CD4-positive, alpha-beta T cell treated with Interleukin-6 at 100 ng/mL for 8 hours (primary cell): ENCODE measurements at regions not wholly inside any gene's neighbourhood (a gene's known extent, or its start where the extent isn't known, plus 50 kb on each side); places are given as distances from the start of the nearest gene placed in this dataset.

ENCODE experiments used
- DNase-seq: peaks from one replicate; pipeline ENCODE4 v3.0.0-alpha.2; 2020; ENCODE audit warnings: mixed read lengths, low spot score

DNA sequence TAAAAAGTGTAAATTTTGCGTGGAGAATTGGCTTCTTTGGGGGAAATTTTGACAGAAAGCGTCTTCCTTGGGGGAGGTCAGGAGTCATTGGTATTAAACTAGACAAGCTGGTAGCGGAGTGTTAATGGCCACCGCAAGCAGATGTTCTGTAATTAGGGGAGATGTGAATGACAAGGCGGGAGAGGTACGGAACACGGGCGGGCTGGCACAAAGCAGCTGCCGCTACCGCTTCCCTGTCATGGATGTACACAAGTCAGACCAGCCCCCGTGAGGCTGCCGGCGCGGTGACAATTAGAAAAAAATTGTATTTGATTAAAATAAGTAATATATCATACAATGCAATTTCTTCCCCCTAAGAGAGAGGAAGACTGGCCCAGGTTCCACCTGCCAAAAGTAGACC, 501.6 kb downstream of the VRK1 start:
- DNase-seq: no peak

DNA sequence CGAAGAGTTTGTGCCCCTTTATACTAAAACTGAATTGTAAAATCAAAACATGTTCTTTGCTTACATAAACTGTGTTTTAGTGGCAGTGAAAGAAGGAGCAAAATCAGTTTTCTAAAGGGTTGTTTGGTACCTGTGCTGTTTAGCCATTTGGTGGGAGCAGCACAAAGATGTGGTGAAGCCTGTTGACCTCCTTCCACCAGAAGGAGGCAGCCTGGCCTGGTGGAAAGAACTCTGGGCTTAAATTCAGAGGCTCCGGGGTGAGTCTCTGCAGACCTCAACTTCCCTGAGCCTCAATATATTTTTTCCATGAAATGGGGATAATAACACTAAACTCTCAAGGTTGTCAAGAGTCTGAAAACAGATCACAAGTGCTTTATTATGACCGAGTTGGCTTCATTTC, 502.5 kb downstream of the VRK1 start:
- DNase-seq: peak; percentile 43

DNA sequence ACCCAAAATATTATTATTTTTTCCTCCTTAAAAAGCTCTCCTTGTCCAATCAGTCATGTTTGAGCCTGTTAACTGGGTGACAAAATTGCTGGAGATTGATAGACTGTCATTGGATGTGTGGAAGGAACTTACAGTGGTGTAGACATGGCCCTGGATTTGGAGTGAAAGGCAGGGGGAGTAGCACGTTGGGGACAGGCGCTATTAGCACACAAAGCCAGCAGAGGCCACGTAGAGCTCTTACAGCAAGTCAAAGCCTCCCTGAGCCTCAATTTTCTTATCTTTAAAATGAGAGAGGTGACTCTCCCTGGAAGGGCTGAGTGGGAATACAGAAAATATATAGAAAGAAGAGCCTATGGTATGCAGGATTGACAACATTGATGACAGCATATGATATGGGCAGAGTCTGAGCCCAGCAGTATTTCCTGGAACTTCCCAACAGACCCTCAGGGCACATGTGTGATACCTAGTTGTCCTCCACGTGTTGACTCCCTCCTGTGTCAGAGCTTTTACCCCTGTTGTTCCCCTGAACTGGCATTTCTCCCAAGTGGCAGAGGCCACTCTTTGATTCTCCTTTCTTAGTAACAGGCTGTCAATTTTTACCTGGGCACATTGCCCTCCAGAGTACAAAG, 504.9 kb downstream of the VRK1 start:
- no peak for DNase-seq

DNA sequence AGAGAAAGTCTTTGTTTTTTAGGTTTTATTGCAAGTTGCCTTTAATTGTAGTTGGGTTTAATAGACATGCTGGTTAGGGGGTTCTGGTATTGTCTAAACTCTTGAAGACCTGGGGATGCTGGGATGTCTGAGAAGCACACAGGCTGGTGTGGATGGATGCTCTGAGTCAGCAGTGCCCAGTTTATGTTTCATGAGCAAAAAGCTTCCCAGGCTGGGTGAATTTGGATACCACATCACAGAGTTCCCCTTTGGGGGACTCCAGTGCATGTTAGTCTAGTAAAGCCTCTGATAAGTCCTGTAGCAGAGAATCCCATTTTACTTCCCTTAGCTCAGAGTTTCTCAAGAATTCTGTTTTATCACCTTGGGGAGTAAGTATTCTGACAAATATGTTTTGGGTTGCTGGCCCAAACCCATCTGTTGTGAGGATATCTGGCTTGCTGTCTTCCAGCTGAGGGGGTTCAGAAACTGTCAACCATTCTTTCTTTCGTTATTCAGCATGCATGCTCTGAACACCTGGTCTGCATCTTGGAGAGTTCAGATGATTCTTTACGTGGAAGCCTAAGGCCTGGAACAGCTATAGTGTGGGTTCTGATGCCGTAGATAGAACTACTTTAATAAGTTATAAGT, 509.1 kb downstream of the VRK1 start:
- no peak for DNase-seq

DNA sequence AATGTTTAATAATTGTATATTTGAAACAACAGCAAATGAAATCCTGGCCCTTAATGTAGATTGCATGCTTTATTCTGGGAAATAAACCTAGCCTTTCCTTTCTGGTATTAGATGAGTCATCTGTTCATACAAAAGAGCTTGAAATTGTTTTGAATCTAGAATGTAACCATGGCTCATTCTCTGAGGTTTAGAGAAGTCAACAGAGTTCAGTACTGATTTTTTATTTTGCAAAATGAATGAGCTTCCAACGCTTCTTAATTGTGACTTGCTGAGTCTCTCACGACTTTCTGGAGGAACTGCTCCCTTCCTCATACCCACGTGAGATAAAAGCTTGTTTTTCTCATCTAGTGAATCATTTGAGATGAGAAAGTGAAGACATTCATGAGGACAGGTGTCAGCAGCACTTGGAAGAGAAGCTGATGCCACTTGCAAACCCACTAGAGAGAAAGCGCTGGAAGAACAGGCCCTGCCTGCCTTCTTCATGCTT, 509.6 kb downstream of the VRK1 start:
- peak; percentile 38 for DNase-seq

DNA sequence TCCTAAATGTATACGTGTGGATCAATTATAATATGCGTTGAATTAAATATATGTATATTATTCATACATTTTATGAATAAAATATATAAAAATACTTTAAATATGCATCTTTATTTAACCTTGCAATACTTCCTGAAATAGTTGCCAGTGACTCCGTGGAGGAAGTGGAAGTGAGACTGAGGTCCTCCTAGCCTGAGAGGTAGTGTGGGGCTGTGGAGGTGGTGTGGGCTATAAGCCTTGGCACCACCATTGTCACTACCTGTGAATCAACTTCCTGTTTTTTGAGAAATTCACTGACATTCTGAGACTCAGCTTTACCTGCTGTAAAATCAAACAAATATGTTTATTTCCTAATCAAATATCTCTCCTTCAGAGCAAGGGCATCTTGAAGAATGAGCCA, 514.2 kb downstream of the VRK1 start:
- no peak for DNase-seq

DNA sequence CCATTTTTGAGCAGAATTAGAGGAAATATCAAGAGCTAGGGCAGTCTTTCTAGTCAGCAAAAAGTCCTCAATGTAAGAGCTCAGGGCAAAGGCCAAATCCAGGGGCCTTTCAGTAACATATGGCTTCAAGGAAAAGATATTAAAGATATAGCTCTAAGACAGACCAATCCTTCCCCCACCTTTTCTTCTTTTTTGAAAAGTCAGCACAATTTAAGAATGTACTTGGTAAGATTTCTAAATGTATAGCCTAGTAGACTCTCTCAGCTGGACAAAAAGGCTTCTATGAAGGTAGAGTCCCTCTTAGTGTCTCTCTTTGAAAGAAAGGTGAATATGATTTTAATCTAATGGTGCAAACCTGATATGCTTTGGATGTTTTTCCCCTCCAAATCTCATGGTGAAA, 515.7 kb downstream of the VRK1 start:
- no peak for DNase-seq

DNA sequence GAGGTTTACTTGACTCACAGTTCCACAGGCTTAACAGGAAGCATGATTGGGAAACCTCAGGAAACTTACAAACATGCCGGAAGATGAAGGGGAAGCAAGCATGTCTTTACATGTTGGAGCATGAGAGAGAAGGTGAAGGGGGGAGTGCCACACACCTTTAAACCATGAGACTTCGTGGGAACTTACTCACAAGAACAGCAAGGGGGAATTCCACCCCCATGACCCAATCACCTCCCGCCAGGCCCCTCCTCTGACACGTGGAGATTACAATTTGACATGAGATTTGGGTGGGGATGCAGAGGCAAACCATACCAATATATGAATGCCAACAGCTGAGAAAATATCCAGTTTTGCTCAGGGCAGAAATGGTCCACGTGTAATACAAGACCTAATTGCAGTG, 518.6 kb downstream of the VRK1 start:
- DNase-seq: no peak

DNA sequence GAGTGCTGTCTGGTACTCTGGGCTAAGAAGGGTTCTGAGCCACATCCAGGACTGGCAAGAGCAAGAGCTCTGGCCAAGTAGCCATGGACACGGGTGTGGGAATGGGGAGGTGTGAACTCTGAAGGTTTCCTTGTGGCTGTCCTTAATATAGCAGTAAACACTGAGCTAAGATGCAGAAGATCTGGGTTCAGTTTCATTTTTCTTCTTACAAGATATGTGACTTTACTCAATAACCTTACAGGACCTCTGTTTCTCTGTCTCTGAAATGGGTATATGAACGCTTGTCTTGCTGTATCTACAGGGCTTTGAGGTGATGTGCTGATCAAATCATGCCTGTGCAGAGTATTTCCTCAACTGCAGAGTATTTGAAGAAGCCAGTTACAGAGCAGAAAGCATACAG, 521.2 kb downstream of the VRK1 start:
- DNase-seq: no peak

DNA sequence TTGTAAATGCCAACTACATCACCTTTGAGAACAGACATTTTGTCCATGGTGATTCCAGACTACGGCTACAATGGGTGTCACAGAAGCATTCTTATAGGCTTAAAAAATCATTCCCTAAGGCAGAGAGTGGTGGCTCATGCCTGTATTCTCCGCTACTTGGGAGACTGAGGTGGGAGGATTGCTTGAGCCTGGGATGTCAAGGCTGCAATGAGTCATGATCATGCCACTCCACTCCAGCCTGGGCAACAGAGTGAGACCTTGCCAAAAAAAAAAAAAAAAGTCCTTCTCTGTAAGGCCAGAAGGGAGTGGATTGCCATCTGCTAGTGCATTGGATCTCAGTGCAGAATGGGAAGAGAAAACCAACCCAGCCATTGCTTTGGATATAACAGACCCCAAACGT, 522.5 kb downstream of the VRK1 start:
- DNase-seq: no peak

DNA sequence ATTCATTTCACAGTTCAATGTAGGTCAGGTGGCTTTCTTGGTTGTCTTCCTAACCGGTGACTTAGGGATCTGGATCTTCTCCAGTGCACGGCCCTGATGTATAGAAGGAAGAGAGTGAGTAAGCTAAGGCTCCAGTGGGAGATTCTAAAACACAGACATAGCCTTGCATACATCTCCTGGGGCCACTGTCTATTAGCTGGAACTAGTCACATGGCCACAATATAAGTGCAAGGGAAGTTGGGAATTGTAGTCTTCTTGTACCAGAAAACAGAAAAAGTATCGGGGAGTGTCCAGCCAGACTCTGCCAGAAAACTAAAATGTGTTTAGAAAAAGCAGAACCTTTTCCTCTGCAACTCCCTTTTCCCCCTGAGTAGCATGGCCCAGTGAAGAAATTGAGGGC, 531.6 kb downstream of the VRK1 start:
- no peak for DNase-seq

DNA sequence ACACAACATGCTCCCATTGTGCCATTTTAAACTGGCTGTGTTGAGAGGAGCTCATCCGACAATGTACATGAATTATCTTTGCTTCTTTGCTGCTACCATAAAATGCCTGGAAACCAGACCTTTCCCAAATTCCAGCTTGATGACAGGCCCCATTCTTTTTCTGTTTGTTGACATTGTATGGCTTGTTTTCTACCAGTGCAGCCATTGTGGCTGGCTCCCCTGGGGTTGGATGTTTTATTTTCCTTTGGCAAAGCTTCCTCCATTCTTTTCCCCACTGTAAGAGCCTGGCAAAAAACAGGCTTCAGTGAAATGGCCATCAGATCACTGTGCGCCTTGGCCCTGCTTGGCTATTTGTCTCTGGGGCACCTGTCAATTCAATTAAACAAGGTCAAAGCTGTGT, 532.5 kb downstream of the VRK1 start:
- no peak for DNase-seq

DNA sequence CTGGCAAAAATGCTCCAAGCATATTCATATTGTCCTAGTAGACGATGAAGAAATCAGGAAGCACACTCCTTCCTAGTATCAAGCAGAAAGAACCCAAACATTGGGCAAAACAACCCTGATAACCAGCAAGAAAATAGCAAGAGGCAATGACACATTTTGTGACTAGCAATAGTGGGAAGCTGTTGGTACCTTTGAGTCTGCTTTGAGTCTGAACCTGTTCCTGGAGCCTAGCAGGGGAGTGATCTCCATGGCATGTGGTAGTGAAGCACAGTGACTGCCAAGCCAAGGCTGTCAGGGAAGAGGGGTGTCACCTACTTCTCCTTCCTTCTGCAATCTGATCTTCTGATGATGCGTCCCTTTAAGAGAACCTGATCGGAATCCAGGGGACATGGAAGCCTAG, 533.9 kb downstream of the VRK1 start:
- DNase-seq: no peak

DNA sequence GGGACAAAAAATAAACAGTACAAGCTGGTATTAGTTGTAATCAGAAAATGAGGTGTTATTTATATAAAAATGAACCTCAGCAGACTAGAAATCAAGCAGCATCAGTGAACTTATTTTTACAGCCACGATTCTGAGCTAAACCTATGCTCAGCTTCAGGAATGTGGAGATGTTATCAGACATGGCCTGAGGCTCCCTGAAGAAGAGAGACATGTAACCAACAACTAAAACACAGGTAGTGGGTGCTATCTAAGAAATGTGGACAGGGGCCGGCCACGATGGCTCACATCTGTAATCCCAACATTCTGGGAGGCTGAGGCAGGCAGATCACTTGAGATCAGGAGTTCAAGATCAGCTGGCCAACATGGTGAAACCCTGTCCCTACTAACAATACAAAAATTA, 534.3 kb downstream of the VRK1 start:
- no peak for DNase-seq

DNA sequence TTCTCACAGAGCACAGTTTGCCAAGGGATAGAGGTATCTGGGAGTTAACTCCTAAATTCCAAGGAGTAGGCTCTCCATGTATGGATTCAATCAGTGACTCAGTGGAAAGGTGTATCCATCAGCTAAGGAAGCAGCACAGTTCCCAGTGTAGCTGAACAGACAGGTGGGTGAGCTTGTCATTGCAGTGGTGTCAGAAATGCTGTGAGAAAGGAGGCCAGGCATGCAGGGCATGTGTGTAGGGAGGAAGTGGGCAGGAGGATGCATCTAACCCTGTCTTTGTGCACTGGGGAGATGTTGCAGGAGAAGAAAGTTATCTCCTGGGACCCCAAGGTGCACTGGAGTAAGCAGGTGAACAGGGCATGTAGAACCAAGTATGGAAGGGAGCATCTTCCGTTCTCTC, 539.0 kb downstream of the VRK1 start:
- DNase-seq: no peak

DNA sequence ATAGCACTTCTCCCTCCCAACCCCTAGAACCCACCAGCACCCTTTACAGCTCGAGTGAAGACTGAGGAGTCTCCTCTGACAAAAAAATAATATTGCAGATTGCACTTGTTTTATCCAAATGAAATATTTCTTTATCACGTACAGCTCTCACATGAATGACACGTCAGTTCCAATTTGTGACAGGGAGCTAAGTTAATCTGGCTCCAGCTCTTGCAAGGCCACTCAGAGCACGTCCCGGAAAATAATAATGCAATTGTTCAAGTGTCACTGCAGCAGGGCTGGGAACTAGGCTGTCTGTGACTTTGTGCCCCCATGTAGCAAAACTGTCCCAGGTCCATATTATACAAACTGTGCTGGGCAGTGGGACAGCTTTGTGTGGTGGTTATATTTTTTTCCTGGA, 539.6 kb downstream of the VRK1 start:
- no peak for DNase-seq

DNA sequence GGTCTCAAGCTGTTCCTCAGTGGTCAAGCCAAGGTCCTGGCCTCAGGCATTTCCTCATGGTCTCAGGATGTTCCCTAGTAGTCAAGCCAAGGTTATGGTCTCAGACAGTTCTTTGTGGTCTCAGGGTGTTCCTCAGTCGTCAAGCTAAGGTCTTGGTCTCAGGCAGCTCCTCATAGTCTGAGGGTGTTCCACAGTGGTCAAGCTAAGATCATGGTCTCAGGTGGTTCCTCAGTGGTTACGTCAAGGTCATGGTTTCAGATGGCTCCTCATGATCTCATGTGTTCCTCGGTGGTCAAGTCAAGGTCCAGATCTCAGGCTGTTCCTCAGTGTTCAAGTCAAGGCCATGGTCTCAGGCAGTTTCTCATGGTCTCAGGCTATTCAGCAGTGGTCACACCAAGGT, 540.1 kb downstream of the VRK1 start:
- DNase-seq: no peak

DNA sequence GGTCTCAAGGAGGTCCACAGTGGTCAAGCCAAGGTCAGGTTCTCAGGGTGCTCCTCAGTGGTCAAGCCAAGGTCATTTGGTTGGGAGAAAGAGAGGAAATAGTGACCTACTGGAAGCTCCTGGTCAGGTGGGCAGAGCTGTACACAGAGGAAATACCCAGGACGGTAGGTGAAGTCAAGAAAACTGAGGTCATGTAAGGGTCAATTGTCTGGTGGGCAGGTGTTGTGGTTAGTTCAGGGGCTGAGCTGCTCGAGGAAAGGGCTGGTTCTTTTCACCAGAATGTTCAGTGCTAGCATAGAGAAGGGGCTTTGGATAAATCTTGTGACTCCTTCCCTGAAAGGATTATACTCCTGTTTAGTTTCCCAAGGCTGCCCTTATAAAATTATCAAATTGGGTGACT, 540.5 kb downstream of the VRK1 start:
- DNase-seq: no peak

DNA sequence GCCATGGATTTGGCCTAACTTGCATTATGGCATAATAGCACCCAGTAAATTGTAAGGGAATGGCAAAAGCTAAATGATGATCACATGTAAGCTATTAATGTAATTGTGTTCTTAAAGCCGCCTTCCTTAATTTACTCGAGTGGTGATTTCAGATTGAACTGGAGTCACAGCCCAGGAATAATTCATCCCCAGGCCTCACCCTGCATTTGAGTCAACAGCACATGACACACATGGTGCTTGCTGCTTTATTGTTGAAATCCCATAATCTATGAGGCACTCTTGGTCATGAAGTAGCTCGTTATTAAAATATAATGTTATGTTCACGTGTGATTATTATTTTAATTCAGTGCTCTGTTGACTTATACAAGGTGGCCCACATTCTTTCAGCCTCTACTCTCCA, 547.5 kb downstream of the VRK1 start:
- DNase-seq: no peak

DNA sequence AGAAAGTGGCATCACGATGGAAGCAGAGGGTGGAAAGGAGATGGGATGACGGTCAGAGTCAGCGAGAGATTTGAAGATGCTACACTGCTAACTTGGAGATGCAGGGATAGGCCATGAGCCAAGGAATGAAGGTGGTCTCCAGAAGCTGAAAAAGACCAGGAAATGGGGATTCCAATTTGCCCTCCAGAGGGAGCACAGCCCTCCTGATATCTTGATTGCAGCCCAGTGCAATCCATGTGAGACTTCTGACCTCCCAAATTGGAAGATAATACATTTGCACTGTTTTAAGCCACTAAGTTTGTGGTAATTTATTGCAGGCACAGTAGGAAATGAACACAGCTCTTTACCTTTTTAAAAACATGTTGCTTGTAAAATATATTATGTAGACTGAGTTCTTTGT, 549.5 kb downstream of the VRK1 start:
- no peak for DNase-seq

DNA sequence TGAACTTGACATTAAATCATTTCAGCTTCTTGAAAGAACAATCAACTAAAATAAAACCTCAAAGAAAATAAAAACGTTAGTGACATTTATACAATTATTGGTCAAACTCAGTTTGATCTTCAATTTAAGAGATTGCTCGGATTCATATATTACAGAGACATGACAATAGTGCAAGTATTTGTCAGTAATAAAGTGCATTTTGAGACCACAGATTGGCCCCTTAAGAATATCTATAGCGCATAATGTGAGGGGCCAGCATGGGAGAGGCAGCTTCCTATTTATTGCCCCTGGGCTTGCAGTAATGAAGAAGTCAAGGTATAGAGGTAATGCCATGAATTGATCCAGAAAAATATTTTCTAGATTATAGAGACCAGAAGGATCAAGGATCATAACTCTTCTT, 552.3 kb downstream of the VRK1 start:
- DNase-seq: no peak

DNA sequence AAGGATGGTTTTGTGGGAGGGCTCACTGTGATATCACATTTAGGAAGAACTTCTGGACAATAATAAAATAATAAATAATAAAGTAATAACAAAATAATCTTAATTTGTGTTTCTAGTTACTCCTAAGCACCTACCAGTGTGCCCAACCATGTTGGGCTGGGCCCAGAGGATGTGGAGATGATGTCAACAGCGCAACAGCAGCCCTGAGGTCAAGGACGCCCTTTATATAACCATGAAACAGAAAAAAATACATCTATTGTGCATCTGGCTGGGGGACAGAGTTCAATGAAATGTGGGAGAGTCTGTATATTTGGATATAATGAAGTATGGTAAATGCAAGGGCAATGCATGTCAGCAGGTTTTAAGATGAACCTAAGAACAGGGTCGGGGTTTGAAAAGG, 552.8 kb downstream of the VRK1 start:
- DNase-seq: no peak

DNA sequence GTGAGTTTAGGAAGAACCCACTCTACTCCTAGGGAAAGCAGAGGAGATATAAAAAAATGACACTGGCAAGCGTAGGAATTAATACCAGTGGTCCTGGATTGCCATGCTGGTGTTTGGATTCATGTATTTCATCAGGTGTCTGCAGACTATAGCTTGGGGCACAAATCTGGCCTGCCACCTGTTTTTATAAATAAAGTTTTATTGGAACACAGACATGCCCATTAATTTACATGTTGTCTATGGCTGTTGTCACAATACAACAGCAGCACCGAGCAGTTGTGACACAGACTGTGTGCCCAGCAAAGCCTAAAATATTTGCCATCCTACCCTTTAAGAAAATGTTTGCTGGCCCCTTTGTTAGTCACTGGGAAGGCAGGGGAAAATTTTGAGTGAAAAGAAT, 553.2 kb downstream of the VRK1 start:
- DNase-seq: no peak
